A549 (cell line): ENCODE measurements at regions not wholly inside any gene's neighbourhood (a gene's known extent, or its start where the extent isn't known, plus 50 kb on each side); places are given as distances from the start of the nearest gene placed in this dataset.

Experiments used
- CEBPB ChIP-seq, 2 experiments: fragments of >200 bp in 1 of 2; sonication (Bioruptor Twin) in 1 of 2; formaldehyde crosslinking in 1 of 2; IDR thresholded peaks; 2 replicates each; pipeline ENCODE4 v1.6.1; 2012 to 2016
- CHD2 ChIP-seq: fragments of 150-350 bp; IDR thresholded peaks from 2 replicates; pipeline ENCODE4 v1.6.1; 2014; ENCODE audit warnings: low read length; ENCODE audit not compliant: partially characterized antibody
- FOSL2 ChIP-seq, 2 experiments: fragments of 450-650 bp in 1 of 2; fragments of >200 bp in 1 of 2; sonication (Bioruptor Twin) in 1 of 2; formaldehyde crosslinking; IDR thresholded peaks; 2 replicates each; pipeline versions ENCODE4 v1.5.0 to v1.6.1; 2016 to 2020; ENCODE audit warnings: mild to moderate bottlenecking in 1 of 2, moderate library complexity in 1 of 2
- HOXA7 ChIP-seq: fragments of 250-450 bp; sonication (Bioruptor Pico); IDR thresholded peaks from 2 replicates; pipeline ENCODE4 v1.5.0; 2020; ENCODE audit warnings: mild to moderate bottlenecking, moderate library complexity
- MAX ChIP-seq: IDR thresholded peaks from 2 replicates; pipeline ENCODE4 v1.6.1; 2012
- MYC ChIP-seq: IDR thresholded peaks from 2 replicates; pipeline ENCODE4 v1.6.1; 2012; ENCODE audit warnings: mild to moderate bottlenecking, inconsistent platforms, low read length, improper control_type of control experiment, borderline replicate concordance
- NR3C1 ChIP-seq: fragments of >200 bp; sonication (Bioruptor Twin); formaldehyde crosslinking; IDR thresholded peaks from 3 replicates; pipeline ENCODE4 v1.6.1; 2017
- POLR2A ChIP-seq: IDR thresholded peaks from 2 replicates; pipeline ENCODE4 v1.6.1; 2012; ENCODE audit warnings: mild to moderate bottlenecking, low read length
- RAD21 ChIP-seq, 2 experiments: fragments of >200 bp in 1 of 2; sonication (Bioruptor Twin) in 1 of 2; formaldehyde crosslinking in 1 of 2; IDR thresholded peaks in 1 of 2; conservative IDR thresholded peaks in 1 of 2; 2 replicates in 1 of 2; 3 replicates in 1 of 2; pipeline ENCODE4 v1.6.1; 2012 to 2018; ENCODE audit warnings: inconsistent platforms in 1 of 2
- ZNF302 ChIP-seq: fragments of 250-450 bp; sonication (Bioruptor Pico); IDR thresholded peaks from 2 replicates; pipeline ENCODE4 v1.9.0; 2021; ENCODE audit warnings: inconsistent platforms, mild to moderate bottlenecking, moderate library complexity
- TF ChIP-seq, protein P1 (sequence below): fragments of >200 bp; sonication (Bioruptor Twin); formaldehyde crosslinking; IDR thresholded peaks from 3 replicates; pipeline ENCODE4 v1.5.1; 2016
- TF ChIP-seq, protein P2 (sequence below): fragments of 150-350 bp; IDR thresholded peaks from 2 replicates; pipeline ENCODE4 v1.6.1; 2014; ENCODE audit warnings: low read depth, mild to moderate bottlenecking, low read length

DNA sequence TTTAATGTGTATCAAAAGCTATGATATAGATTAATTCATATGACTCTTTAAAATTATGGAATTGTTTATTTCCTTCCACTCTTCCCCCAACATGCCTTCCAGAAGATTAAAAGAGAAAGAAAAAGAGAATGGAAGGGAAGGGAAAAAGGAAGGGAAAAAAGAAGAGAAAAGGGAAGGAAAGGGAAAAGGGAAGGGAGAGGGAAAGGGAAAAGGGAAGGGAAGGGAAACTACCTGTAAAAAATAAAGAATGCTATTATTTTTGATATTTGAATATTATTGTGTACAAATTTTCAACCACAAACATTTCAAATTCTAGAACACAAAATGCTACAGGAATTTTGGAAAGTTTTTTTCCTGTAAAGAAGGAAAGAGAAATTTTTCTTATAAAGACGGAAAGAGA is 281.7 kb downstream of the SLCO4C1 start:
- TF ChIP-seq CHD2 (no peak), FOSL2 (IDR thresholded peaks at IDR 0.05) (no peak), FOSL2 (CRISPR knock-in tag; IDR thresholded peaks at IDR 0.05) (no peak), MAX (no peak), POLR2A (no peak), HOXA7 (CRISPR knock-in tag) (no peak), CEBPB (IDR thresholded peaks at IDR 0.05) (no peak), RAD21 (conservative IDR thresholded peaks at IDR 0.05 in 1 of 2, IDR thresholded peaks at IDR 0.05 in 1 of 2) (no peak), ZNF302 (CRISPR knock-in tag) (no peak), NR3C1 (no peak), MYC (no peak)
- TF ChIP-seq, protein P1, sequence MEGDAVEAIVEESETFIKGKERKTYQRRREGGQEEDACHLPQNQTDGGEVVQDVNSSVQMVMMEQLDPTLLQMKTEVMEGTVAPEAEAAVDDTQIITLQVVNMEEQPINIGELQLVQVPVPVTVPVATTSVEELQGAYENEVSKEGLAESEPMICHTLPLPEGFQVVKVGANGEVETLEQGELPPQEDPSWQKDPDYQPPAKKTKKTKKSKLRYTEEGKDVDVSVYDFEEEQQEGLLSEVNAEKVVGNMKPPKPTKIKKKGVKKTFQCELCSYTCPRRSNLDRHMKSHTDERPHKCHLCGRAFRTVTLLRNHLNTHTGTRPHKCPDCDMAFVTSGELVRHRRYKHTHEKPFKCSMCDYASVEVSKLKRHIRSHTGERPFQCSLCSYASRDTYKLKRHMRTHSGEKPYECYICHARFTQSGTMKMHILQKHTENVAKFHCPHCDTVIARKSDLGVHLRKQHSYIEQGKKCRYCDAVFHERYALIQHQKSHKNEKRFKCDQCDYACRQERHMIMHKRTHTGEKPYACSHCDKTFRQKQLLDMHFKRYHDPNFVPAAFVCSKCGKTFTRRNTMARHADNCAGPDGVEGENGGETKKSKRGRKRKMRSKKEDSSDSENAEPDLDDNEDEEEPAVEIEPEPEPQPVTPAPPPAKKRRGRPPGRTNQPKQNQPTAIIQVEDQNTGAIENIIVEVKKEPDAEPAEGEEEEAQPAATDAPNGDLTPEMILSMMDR, result no peak
- TF ChIP-seq, protein P2, sequence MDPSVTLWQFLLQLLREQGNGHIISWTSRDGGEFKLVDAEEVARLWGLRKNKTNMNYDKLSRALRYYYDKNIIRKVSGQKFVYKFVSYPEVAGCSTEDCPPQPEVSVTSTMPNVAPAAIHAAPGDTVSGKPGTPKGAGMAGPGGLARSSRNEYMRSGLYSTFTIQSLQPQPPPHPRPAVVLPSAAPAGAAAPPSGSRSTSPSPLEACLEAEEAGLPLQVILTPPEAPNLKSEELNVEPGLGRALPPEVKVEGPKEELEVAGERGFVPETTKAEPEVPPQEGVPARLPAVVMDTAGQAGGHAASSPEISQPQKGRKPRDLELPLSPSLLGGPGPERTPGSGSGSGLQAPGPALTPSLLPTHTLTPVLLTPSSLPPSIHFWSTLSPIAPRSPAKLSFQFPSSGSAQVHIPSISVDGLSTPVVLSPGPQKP, result no peak
